DOHH2 (cell line): ENCODE measurements at regions not wholly inside any gene's neighbourhood (a gene's known extent, or its start where the extent isn't known, plus 50 kb on each side); places are given as distances from the start of the nearest gene placed in this dataset.

Experiments
- EZH2phosphoT487 ChIP-seq: fragments of 200-600 bp; sonication (generic); IDR thresholded peaks from 2 replicates; pipeline ENCODE4 v1.6.1; 2017; ENCODE audit warnings: borderline replicate concordance, mild to moderate bottlenecking, antibody characterized with exemption, low read length, moderate library complexity, mixed read lengths
- TF ChIP-seq, protein P1 (sequence below): fragments of 200-600 bp; sonication (generic); IDR thresholded peaks from one replicate; pipeline ENCODE4 v1.5.1; 2014; ENCODE audit warnings: antibody characterized with exemption, mild to moderate bottlenecking, low read depth, low read length; ENCODE audit not compliant: poor library complexity, severe bottlenecking

- TF ChIP-seq, protein P1, sequence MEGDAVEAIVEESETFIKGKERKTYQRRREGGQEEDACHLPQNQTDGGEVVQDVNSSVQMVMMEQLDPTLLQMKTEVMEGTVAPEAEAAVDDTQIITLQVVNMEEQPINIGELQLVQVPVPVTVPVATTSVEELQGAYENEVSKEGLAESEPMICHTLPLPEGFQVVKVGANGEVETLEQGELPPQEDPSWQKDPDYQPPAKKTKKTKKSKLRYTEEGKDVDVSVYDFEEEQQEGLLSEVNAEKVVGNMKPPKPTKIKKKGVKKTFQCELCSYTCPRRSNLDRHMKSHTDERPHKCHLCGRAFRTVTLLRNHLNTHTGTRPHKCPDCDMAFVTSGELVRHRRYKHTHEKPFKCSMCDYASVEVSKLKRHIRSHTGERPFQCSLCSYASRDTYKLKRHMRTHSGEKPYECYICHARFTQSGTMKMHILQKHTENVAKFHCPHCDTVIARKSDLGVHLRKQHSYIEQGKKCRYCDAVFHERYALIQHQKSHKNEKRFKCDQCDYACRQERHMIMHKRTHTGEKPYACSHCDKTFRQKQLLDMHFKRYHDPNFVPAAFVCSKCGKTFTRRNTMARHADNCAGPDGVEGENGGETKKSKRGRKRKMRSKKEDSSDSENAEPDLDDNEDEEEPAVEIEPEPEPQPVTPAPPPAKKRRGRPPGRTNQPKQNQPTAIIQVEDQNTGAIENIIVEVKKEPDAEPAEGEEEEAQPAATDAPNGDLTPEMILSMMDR: no peak
- TF ChIP-seq EZH2phosphoT487: no peak
Measured at GRCh38 chr12:116393255-116393654, 115.8 kb upstream of the MED13L start.
